Endothelial cell of umbilical vein (primary cell): ENCODE measurements at regions not wholly inside any gene's neighbourhood (a gene's known extent, or its start where the extent isn't known, plus 50 kb on each side); places are given as distances from the start of the nearest gene placed in this dataset.

Source experiments
- BruUV-seq: library from RNA; stranded (reverse); fragments of 400-500 nt; replicated peaks from 2 replicates; lab custom pipeline; 2021; lab: Mats Ljungman, UMichigan
- CTCF ChIA-PET: fragments of 300-600, 350-600 bp; sonication (Branson Sonifier 250); formaldehyde crosslinking; loops from one replicate; lab custom pipeline; 2021; ENCODE audit warnings: antibody characterized with exemption, inconsistent platforms; lab: Charles Lee
- POLR2A ChIA-PET: fragments of 300-600, 350-600 bp; sonication (Branson Sonifier 250); formaldehyde crosslinking; loops from one replicate; lab custom pipeline; 2021; ENCODE audit warnings: antibody characterized with exemption, inconsistent platforms; lab: Charles Lee
- DNase-seq: peaks from one replicate; pipeline ENCODE4 v3.0.0-alpha.2; 2011; ENCODE audit warnings: low read depth, low spot score
- FAIRE-seq: peaks from 2 replicates; lab custom pipeline; 2011; peaks lifted over from hg19 to GRCh38; lab: Jason Lieb, UNC
- H2AFZ ChIP-seq: 2 replicates; pipeline ENCODE4 v1.6.0; 2012; ENCODE audit warnings: low read depth, low read length, control low read depth, inconsistent platforms
- H3K27ac ChIP-seq: 2 replicates; pipeline ENCODE4 v1.5.1; 2011; ENCODE audit warnings: low read depth, mild to moderate bottlenecking, control low read depth, low read length, moderate library complexity; ENCODE audit not compliant: insufficient read depth
- H3K27me3 ChIP-seq, 2 experiments: 2 replicates each; pipeline versions ENCODE4 v1.6.0 to v1.6.1; 2011; ENCODE audit warnings: low read length in 2 of 2, mixed read lengths in 1 of 2; ENCODE audit not compliant: control insufficient read depth in 2 of 2, insufficient read depth in 2 of 2
- H3K36me3 ChIP-seq, 2 experiments: 2 replicates in 1 of 2; 3 replicates in 1 of 2; pipeline ENCODE4 v1.5.1; 2011; ENCODE audit warnings: low read length in 2 of 2, mild to moderate bottlenecking in 1 of 2, moderate library complexity in 1 of 2; ENCODE audit not compliant: control insufficient read depth in 2 of 2, insufficient read depth in 2 of 2; ENCODE audit errors: extremely low read depth in 1 of 2
- H3K4me1 ChIP-seq: 3 replicates; pipeline ENCODE4 v1.5.1; 2011; ENCODE audit warnings: mild to moderate bottlenecking, low read length; ENCODE audit not compliant: control insufficient read depth, insufficient read depth; ENCODE audit errors: extremely low read depth
- H3K4me2 ChIP-seq: 2 replicates; pipeline ENCODE4 v1.6.1; 2011; ENCODE audit warnings: low read length, control low read depth, mixed read lengths; ENCODE audit not compliant: insufficient read depth
- H3K4me3 ChIP-seq, 3 experiments: fragments of 200-600 bp in 1 of 3; sonication (generic), shearing (Covaris generic) in 1 of 3; replicated peaks in 1 of 3; 2 replicates each; pipeline ENCODE4 v1.5.1; 2011 to 2016; ENCODE audit warnings: control low read depth in 3 of 3, low read length in 3 of 3, mild to moderate bottlenecking in 2 of 3, inconsistent platforms in 1 of 3, low read depth in 1 of 3, moderate library complexity in 1 of 3; ENCODE audit not compliant: insufficient read depth in 1 of 3
- H3K79me2 ChIP-seq: 2 replicates; pipeline ENCODE4 v1.6.0; 2012; ENCODE audit warnings: low read length, inconsistent platforms; ENCODE audit not compliant: control insufficient read depth, insufficient read depth
- H3K9ac ChIP-seq: replicated peaks from 2 replicates; pipeline ENCODE3; 2011; ENCODE audit warnings: low read length, control low read depth; ENCODE audit not compliant: insufficient read depth; ENCODE audit errors: extremely low read depth
- H3K9me1 ChIP-seq: replicated peaks from 3 replicates; pipeline ENCODE4 v1.6.0; 2011; ENCODE audit warnings: mild to moderate bottlenecking, low read length; ENCODE audit not compliant: control insufficient read depth, insufficient read depth; ENCODE audit errors: extremely low read depth
- H3K9me3 ChIP-seq: replicated peaks from 2 replicates; pipeline ENCODE4 v1.5.1; 2012; ENCODE audit warnings: low read length, inconsistent platforms; ENCODE audit not compliant: control insufficient read depth, insufficient read depth
- H4K20me1 ChIP-seq: replicated peaks from 2 replicates; pipeline ENCODE3; 2011; ENCODE audit warnings: mild to moderate bottlenecking, low read length; ENCODE audit not compliant: control insufficient read depth, insufficient read depth; ENCODE audit errors: extremely low read depth
- EZH2 ChIP-seq: IDR thresholded peaks from 2 replicates; pipeline ENCODE4 v1.6.1; 2012; ENCODE audit warnings: borderline replicate concordance, low read depth, mild to moderate bottlenecking, moderate library complexity, low read length, inconsistent platforms; ENCODE audit not compliant: severe bottlenecking
- FOS ChIP-seq: IDR thresholded peaks from 2 replicates; pipeline ENCODE4 v1.6.1; 2011; ENCODE audit warnings: mild to moderate bottlenecking, low read length, moderate library complexity, borderline replicate concordance; ENCODE audit not compliant: insufficient read depth
- GATA2 ChIP-seq: IDR thresholded peaks from 2 replicates; pipeline ENCODE4 v1.7.0; 2011; ENCODE audit warnings: low read depth, mild to moderate bottlenecking, moderate library complexity, mixed read lengths, low read length; ENCODE audit not compliant: insufficient read length, insufficient read depth
- JUN ChIP-seq: IDR thresholded peaks from 2 replicates; pipeline ENCODE4 v1.6.1; 2011; ENCODE audit warnings: borderline replicate concordance, low read depth; ENCODE audit not compliant: insufficient read length, insufficient read depth
- MAX ChIP-seq: IDR thresholded peaks from 2 replicates; pipeline ENCODE4 v1.6.1; 2011; ENCODE audit not compliant: insufficient read depth, insufficient read length
- MYC ChIP-seq: IDR thresholded peaks from one replicate; pipeline ENCODE4 v1.6.1; 2011; ENCODE audit warnings: mild to moderate bottlenecking, low read depth, low read length
- POLR2A ChIP-seq: IDR thresholded peaks from 2 replicates; pipeline ENCODE4 v1.6.1; 2012; ENCODE audit warnings: low read depth, mild to moderate bottlenecking, control low read depth, low read length
- POLR2AphosphoS5 ChIP-seq: IDR thresholded peaks from 2 replicates; pipeline ENCODE4 v1.6.1; 2012; ENCODE audit warnings: low read depth, mild to moderate bottlenecking, control low read depth, low read length, moderate library complexity; ENCODE audit not compliant: insufficient read depth
- dilution Hi-C: fragments of 300-500 bp; cut with MboI; formaldehyde crosslinking; loops from one replicate; pipeline ENCODE4 v1.15.0; 2019; ENCODE audit warnings: low sequenced_read_pairs; ENCODE audit not compliant: extremely low pct_ligation_motif_present
- intact Hi-C: fragments of 100-400 bp; cut with micrococcal nuclease; formaldehyde crosslinking; loops from one replicate; pipeline ENCODE4 v1.10.0; 2022
- TF ChIP-seq, protein P1 (sequence below), 2 donors: IDR thresholded peaks; 1 replicate in 1 of 2; 2 replicates in 1 of 2; pipeline ENCODE4 v1.5.1; 2011; ENCODE audit warnings: low read length in 2 of 2, mild to moderate bottlenecking in 2 of 2, moderate library complexity in 2 of 2, control low read depth in 1 of 2, inconsistent platforms in 1 of 2, low read depth in 1 of 2; ENCODE audit not compliant: insufficient read depth in 1 of 2; ENCODE audit errors: extremely low read depth in 1 of 2

DNA sequence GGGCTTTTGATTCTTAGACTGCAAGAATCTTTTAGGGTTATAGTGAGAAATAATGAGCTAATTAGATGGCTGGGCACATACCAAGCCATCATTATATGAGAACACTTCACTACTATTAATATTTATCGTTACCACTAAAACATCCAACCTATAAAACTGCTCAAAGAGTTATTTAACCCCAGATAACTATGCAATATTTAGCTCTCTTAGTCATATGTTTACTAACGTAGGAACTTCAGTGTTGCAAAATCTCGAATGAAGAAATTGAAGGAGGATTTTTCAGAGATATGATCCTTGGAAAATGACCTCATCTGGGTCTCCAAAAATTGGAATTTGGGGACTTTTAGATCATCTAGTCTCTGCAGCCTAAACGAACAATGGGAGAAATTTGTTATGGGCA is 265.0 kb upstream of the RPS6KA3 start:
- H3K4me2 ChIP-seq: no peak overlapping the region
- no peaks in the 10 kb centered on the region for H3K9me1 ChIP-seq
- POLR2A ChIA-PET: no interaction called here
- FAIRE-seq (no peak), DNase-seq (no peak)
- H3K4me1 ChIP-seq: peaks cover 6% of the 10 kb centered on the region
- intact Hi-C loops (loop anchor here (5.0 kb wide), 1 partner anchor 1306 kb away; the partner anchor contains the start of gene MBTPS2), dilution Hi-C loops (no loop called here)
- H4K20me1 ChIP-seq: no peaks in the 10 kb centered on the region
- CTCF ChIA-PET: interaction anchor here (0.8 to 6.0 kb wide), 7 partner anchors 15 to 1214 kb away, joined by 3 to 93 read pairs (median 6); no protein-coding TSS in a partner anchor
- no peaks in the 10 kb centered on the region for H3K9me3 ChIP-seq
- H3K36me3 ChIP-seq: no peaks in the 10 kb centered on the region
- no peak overlapping the region for H3K27ac ChIP-seq
- TF ChIP-seq EZH2 (no peak), GATA2 (no peak), MYC (no peak), POLR2AphosphoS5 (no peak), FOS (no peak), JUN (no peak), MAX (no peak), POLR2A (no peak)
- TF ChIP-seq, protein P1, sequence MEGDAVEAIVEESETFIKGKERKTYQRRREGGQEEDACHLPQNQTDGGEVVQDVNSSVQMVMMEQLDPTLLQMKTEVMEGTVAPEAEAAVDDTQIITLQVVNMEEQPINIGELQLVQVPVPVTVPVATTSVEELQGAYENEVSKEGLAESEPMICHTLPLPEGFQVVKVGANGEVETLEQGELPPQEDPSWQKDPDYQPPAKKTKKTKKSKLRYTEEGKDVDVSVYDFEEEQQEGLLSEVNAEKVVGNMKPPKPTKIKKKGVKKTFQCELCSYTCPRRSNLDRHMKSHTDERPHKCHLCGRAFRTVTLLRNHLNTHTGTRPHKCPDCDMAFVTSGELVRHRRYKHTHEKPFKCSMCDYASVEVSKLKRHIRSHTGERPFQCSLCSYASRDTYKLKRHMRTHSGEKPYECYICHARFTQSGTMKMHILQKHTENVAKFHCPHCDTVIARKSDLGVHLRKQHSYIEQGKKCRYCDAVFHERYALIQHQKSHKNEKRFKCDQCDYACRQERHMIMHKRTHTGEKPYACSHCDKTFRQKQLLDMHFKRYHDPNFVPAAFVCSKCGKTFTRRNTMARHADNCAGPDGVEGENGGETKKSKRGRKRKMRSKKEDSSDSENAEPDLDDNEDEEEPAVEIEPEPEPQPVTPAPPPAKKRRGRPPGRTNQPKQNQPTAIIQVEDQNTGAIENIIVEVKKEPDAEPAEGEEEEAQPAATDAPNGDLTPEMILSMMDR (IDR thresholded peaks at IDR 0.05; ENCODE audit: extremely low read depth in 1 of 2, insufficient read depth in 1 of 2, low read depth in 1 of 2, low read length in 2 of 2): no peak
- no TSS peak for BruUV-seq
- H3K79me2 ChIP-seq: no peaks in the 10 kb centered on the region
- no peak overlapping the region for H2AFZ ChIP-seq
- peaks cover 11 to 14% of the 10 kb centered on the region in 2 experiments for H3K27me3 ChIP-seq
- H3K9ac ChIP-seq: no peak overlapping the region
- no peak overlapping the region for H3K4me3 ChIP-seq
